GM23248 (cell line): ENCODE measurements at regions not wholly inside any gene's neighbourhood (a gene's known extent, or its start where the extent isn't known, plus 50 kb on each side); places are given as distances from the start of the nearest gene placed in this dataset.

ENCODE experiments used
- DNase-seq: peaks from one replicate; pipeline ENCODE4 v3.0.0-alpha.2; 2015
- H2AFZ ChIP-seq: fragments of 200-600 bp; sonication (generic); 2 replicates; pipeline ENCODE4 v1.6.1; 2016; ENCODE audit warnings: antibody characterized with exemption
- H3F3A ChIP-seq: fragments of 200-600 bp; sonication (generic); 2 replicates; pipeline ENCODE4 v1.6.1; 2016; ENCODE audit warnings: mild to moderate bottlenecking, antibody characterized with exemption, mixed run types; ENCODE audit not compliant: insufficient read depth
- H3K27ac ChIP-seq: fragments of 200-600 bp; sonication (generic); 2 replicates; pipeline ENCODE4 v1.5.1; 2016; ENCODE audit warnings: mild to moderate bottlenecking
- H3K27me3 ChIP-seq: fragments of 200-600 bp; sonication (generic); replicated peaks from 2 replicates; pipeline ENCODE4 v1.6.1; 2016; ENCODE audit warnings: mild to moderate bottlenecking; ENCODE audit not compliant: insufficient read depth
- H3K36me3 ChIP-seq: fragments of 200-600 bp; sonication (generic); 2 replicates; pipeline ENCODE4 v1.6.1; 2016; ENCODE audit warnings: low read depth, mild to moderate bottlenecking
- H3K4me1 ChIP-seq: fragments of 200-600 bp; sonication (generic); 2 replicates; pipeline ENCODE4 v1.6.1; 2016; ENCODE audit warnings: mild to moderate bottlenecking; ENCODE audit not compliant: insufficient read depth
- H3K4me2 ChIP-seq: fragments of 200-600 bp; sonication (generic); one replicate; pipeline ENCODE4 v1.6.1; 2016; ENCODE audit warnings: mild to moderate bottlenecking; ENCODE audit not compliant: unreplicated experiment
- H3K4me3 ChIP-seq: fragments of 200-600 bp; sonication (generic); 2 replicates; pipeline ENCODE4 v1.5.1; 2016; ENCODE audit warnings: mild to moderate bottlenecking
- H3K79me2 ChIP-seq: fragments of 200-600 bp; sonication (generic); 2 replicates; pipeline ENCODE4 v1.6.1; 2016; ENCODE audit warnings: mild to moderate bottlenecking; ENCODE audit not compliant: insufficient read depth
- H3K9ac ChIP-seq: fragments of 200-600 bp; sonication (generic); 2 replicates; pipeline ENCODE4 v1.6.1; 2016; ENCODE audit warnings: mild to moderate bottlenecking
- H3K9me2 ChIP-seq: fragments of 200-600 bp; sonication (generic); 2 replicates; pipeline ENCODE4 v1.6.1; 2016; ENCODE audit warnings: mixed run types, mild to moderate bottlenecking, moderate library complexity; ENCODE audit not compliant: insufficient read depth
- H3K9me3 ChIP-seq: fragments of 200-600 bp; sonication (generic); one replicate; pipeline ENCODE4 v1.6.1; 2017; ENCODE audit warnings: low read depth
- H4K20me1 ChIP-seq: fragments of 200-600 bp; sonication (generic); 2 replicates; pipeline ENCODE4 v1.6.0; 2016; ENCODE audit not compliant: insufficient read depth
- EZH2 ChIP-seq: fragments of 200-600 bp; sonication (generic); IDR thresholded peaks from 2 replicates; pipeline ENCODE4 v1.6.1; 2018; ENCODE audit warnings: antibody characterized with exemption, mild to moderate bottlenecking; ENCODE audit not compliant: insufficient read depth, poor library complexity, severe bottlenecking
- EZH2phosphoT487 ChIP-seq: fragments of 200-600 bp; sonication (generic); IDR thresholded peaks from 2 replicates; pipeline ENCODE4 v1.6.1; 2018; ENCODE audit warnings: antibody characterized with exemption, moderate library complexity, mild to moderate bottlenecking, low read depth; ENCODE audit not compliant: insufficient read depth
- WGBS, 2 experiments: methylation state at CpG; one replicate each; pipeline ENCODE4 v1.1.6; 2015 to 2017; ENCODE audit warnings: low lambda C conversion rate in 2 of 2, low coverage in 1 of 2; ENCODE audit errors: missing lambda C conversion rate in 2 of 2; 5-methylcytosine and 5-hydroxymethylcytosine counted together
- in situ Hi-C: fragments of 300-500 bp; cut with MboI; formaldehyde crosslinking; loops from 2 replicates; pipeline ENCODE4 v1.15.0; 2020

GRCh38 chr2:134149904-134150303 lies 104.0 kb upstream of the MGAT5 start:
- Histone ChIP-seq H3F3A (peaks cover 16% of the 10 kb centered on the region), H3K27ac (no peak overlapping the region), H2AFZ (no peak overlapping the region), H3K79me2 (0 out of 2 replicates have a peak, but pooled peaks cover 20% of the 10 kb centered on the region), H3K9me2 (no peaks in the 10 kb centered on the region), H3K9me3 (no peaks in the 10 kb centered on the region), H3K36me3 (no peaks in the 10 kb centered on the region), H3K4me2 (no peak overlapping the region), H3K27me3 (no peaks in the 10 kb centered on the region), H3K9ac (no peak overlapping the region), H4K20me1 (no peaks in the 10 kb centered on the region), H3K4me3 (no peak overlapping the region), H3K4me1 (peaks cover 20% of the 10 kb centered on the region)
- WGBS, 2 experiments: 95 to 100% methylated on average over 1 of the region's 1 CpG
- no peak for DNase-seq
- in situ Hi-C loops: no loop called here
- TF ChIP-seq EZH2: no peak
- no peak for TF ChIP-seq EZH2phosphoT487

GRCh38 chr2:134150760-134151159 lies 103.1 kb upstream of the MGAT5 start:
- 0 out of 2 replicates have a peak, but pooled peaks cover 14% of the 10 kb centered on the region for H3K79me2 ChIP-seq
- peaks cover 20% of the 10 kb centered on the region for H3K4me1 ChIP-seq
- no peak for DNase-seq
- in situ Hi-C loops: no loop called here
- no peak overlapping the region for H3K4me3 ChIP-seq
- H3K9ac ChIP-seq: no peak overlapping the region
- H3K27ac ChIP-seq: no peak overlapping the region
- 97 to 100% methylated on average over 3 of the region's 3 CpGs for WGBS, 2 experiments
- no peaks in the 10 kb centered on the region for H3K27me3 ChIP-seq
- no peak for TF ChIP-seq EZH2phosphoT487
- no peak for TF ChIP-seq EZH2
- no peaks in the 10 kb centered on the region for H4K20me1 ChIP-seq
- no peaks in the 10 kb centered on the region for H3K9me3 ChIP-seq
- no peaks in the 10 kb centered on the region for H3K9me2 ChIP-seq
- H2AFZ ChIP-seq: no peak overlapping the region
- H3F3A ChIP-seq: peaks cover 16% of the 10 kb centered on the region
- no peak overlapping the region for H3K4me2 ChIP-seq
- H3K36me3 ChIP-seq: no peaks in the 10 kb centered on the region

- Histone ChIP-seq H3F3A (peaks cover 9% of the 10 kb centered on the region), H3K9ac (no peak overlapping the region), H3K4me2 (no peak overlapping the region), H2AFZ (no peak overlapping the region), H3K27me3 (no peaks in the 10 kb centered on the region), H3K9me3 (no peaks in the 10 kb centered on the region), H4K20me1 (no peaks in the 10 kb centered on the region), H3K4me3 (no peak overlapping the region), H3K9me2 (no peaks in the 10 kb centered on the region), H3K4me1 (peaks cover 5% of the 10 kb centered on the region), H3K79me2 (0 out of 2 replicates have a peak, but pooled peaks cover 11% of the 10 kb centered on the region), H3K27ac (no peak overlapping the region), H3K36me3 (no peaks in the 10 kb centered on the region)
- DNase-seq: no peak
- 93 to 95% methylated on average over 14 to 23 of the region's 23 CpGs for WGBS, 2 experiments
- in situ Hi-C loops: no loop called here
- TF ChIP-seq EZH2 (no peak), EZH2phosphoT487 (no peak)
Measured at GRCh38 chr2:134152045-134153010, 101.5 kb upstream of the MGAT5 start.

- in situ Hi-C loops: no loop called here
- Histone ChIP-seq H3K9me2 (no peaks in the 10 kb centered on the region), H2AFZ (no peak overlapping the region), H3K79me2 (0 out of 2 replicates have a peak, but pooled peaks cover 9% of the 10 kb centered on the region), H3K4me1 (no peaks in the 10 kb centered on the region), H3K9ac (no peak overlapping the region), H3K4me2 (no peak overlapping the region), H4K20me1 (no peaks in the 10 kb centered on the region), H3F3A (no peaks in the 10 kb centered on the region), H3K9me3 (no peaks in the 10 kb centered on the region), H3K4me3 (no peak overlapping the region), H3K27ac (no peak overlapping the region), H3K27me3 (no peaks in the 10 kb centered on the region), H3K36me3 (no peaks in the 10 kb centered on the region)
- whole genome bisulfite sequencing, 2 experiments: 85 to 94% methylated on average over 7 of the region's 7 CpGs
- TF ChIP-seq EZH2: no peak
- TF ChIP-seq EZH2phosphoT487: no peak
- DNase-seq: no peak
Measured at GRCh38 chr2:134153294-134153880, 100.5 kb upstream of the MGAT5 start.
